ENCODE measurements at regions not wholly inside any gene's neighbourhood (a gene's known extent, or its start where the extent isn't known, plus 50 kb on each side); places are given as distances from the start of the nearest gene placed in this dataset.

DNA sequence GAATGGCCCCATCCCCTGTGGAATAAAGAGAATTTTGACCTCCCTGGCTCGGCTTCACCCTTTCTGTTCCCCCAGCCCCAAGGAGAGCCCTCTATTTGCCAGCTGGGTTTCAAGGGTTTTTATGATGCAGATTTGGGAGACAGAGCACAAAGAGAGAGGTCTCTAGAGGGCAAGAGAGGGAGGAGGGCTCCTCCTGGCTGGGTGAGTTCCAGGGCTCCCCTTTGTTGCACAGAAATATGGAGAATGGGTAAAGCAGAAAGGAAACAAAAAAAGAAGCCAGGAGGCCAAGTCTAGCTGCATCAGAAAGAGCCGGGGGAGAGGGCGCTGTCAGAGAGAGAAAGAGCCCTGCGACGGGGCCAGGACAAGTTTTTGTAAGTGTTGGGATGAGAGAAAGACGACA is 319.6 kb upstream of the RTL1 start:
- Mint-ChIP-seq H3K27ac (no peak overlapping the region), H3K4me1 (peaks cover 4% of the 10 kb centered on the region), H3K9me3 (no peaks in the 10 kb centered on the region), H3K36me3 (no peaks in the 10 kb centered on the region), H3K27me3 (peaks cover 13% of the 10 kb centered on the region), H3K4me3 (no peak overlapping the region)
- no peak for DNase-seq

DNA sequence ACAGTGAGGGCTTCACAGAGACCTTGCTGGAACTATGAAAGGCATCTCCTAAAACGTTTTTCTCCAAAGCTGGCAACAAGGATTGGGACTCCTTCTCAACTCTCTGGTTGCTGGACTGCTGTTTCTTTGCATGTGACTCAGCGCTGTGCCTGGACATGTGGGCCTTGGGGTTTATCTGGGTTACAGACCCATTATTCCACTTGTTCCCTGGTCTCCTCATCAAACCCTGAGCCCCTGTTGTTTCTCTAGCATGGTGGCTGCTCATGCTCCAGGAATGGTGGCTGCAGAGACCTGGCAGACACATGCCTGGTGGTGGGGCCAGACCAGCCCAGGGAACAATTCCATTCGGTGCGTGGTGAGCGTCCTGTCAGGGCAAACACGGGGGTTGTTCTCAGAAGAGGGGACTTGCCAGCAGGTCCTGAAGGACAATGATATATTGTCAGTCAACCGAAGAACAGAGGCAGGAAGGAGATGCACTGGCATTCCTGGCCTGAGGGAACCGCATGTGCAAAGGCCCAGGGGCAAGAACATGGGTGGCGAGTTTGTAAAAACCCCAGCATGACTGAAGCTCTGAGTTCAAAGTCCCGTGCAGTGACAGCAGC is 320.1 kb upstream of the RTL1 start:
- no peaks in the 10 kb centered on the region for H3K9me3 Mint-ChIP-seq
- H3K4me1 Mint-ChIP-seq: peaks cover 4% of the 10 kb centered on the region
- no peaks in the 10 kb centered on the region for H3K36me3 Mint-ChIP-seq
- H3K4me3 Mint-ChIP-seq: no peak overlapping the region
- H3K27me3 Mint-ChIP-seq: peaks cover 13% of the 10 kb centered on the region
- DNase-seq: no peak
- no peak overlapping the region for H3K27ac Mint-ChIP-seq

DNA sequence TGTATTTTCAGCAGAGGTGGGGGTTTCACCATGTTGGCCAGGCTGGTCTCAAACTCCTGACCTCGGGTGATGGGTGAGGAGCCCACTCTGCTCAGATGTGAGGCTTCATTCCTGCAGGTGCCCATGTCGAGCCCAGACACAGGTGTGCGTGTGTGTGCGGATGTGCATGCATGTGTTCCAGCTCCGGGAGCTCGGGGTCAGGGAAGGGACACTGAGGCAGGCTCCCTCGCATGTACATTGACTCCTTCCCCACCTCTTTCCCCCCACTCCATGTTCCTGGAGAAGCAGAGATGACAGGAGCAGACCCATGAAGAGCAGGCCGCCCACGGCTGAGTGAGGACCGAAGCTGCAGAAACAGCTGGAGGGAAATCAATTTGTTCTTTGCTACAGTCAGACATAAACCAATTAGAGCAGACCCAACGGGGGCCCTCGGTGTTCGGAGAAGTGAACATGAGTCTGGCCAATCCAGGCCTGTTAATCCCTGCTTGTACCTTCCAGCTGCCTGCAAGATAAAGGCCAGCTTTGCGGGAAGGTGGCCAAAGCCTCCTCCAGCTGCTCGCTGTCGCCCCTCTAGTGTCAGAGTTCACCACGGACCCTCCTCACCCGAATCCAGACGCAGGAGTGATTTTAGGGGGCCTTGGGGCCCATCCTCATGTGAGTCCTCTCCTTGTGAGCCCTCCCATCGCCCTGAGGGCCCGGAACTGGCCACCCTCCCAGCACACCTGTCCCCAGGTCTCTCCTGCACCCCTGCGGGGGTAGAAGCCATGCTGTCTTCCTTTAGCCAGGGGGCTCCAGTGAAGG is 321.0 kb upstream of the RTL1 start:
- no peak for DNase-seq
- Mint-ChIP-seq H3K4me3 (no peak overlapping the region), H3K27ac (no peak overlapping the region), H3K27me3 (peaks cover 13% of the 10 kb centered on the region), H3K9me3 (no peaks in the 10 kb centered on the region), H3K4me1 (peaks cover 4% of the 10 kb centered on the region), H3K36me3 (no peaks in the 10 kb centered on the region)

DNA sequence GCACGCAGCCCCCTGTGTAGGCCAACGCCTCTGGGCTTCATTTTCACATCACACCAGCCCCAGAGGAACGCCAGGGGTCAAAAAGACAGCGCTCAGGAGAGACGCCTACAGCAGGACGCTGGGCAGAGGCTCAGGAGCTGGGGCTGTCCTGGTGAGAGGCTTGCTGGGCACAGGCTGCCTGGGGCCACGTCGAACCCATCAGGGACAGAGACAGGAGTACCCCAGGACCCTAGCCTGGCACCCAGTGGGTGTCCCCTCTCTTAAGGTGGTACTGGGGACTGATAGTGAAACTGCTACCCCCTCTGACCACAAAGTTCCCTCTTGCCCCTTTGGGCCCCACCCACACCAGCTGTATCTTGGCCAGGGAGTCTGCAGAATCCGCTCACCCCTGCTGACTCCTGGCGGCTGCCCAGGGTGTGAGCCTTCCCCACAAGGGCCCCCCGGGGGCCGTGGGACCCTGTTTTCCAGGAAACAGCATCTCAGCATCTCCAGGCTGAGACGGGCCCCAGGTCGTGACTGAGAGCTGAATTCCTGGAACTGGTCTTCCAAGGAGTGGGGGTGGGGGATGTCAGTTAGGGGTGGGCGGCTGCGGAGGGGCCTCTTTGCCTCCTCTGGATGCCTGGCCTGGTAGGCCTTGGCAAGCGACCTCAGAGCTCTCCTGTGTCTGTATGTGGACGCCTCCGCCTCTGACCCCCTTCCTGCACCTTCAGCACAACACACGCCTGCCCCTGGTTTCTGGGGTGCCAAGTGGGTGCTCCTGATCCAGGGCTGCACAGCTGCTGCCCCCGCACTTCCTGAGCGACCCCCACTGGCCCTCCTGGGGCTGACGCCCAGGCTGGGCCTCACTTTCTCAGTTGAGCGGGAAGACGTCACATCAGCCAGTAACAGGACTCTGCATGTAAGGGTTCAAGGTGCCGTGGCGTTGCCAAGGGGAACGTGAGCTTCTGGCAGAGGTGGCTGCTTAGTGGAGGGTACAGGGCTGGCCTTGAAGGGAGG is 321.9 kb upstream of the RTL1 start:
- Mint-ChIP-seq H3K4me1 (peaks cover 4% of the 10 kb centered on the region), H3K4me3 (no peak overlapping the region), H3K36me3 (no peaks in the 10 kb centered on the region), H3K9me3 (no peaks in the 10 kb centered on the region), H3K27ac (peak overlapping the region; percentile 71), H3K27me3 (peaks cover 13% of the 10 kb centered on the region)
- peak; percentile 31 for DNase-seq

DNA sequence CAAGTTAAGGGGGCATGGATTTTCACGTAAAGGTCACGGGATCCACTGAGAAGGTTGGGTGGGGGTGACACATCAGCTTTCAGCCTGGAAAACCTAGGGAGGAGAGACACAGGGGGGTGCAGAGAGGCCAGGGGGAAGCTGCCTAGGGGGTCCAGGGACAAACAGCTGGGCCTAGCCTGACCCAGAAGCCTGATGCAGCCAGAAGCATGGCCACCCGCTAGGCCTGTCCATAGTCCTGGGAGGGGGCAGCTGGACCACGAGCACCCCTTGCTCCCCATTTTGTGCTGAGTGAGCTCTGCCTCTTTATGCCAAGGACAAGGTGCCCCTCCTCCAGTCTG is 322.7 kb upstream of the RTL1 start:
- H3K27ac Mint-ChIP-seq: no peak overlapping the region
- DNase-seq: no peak

DNA sequence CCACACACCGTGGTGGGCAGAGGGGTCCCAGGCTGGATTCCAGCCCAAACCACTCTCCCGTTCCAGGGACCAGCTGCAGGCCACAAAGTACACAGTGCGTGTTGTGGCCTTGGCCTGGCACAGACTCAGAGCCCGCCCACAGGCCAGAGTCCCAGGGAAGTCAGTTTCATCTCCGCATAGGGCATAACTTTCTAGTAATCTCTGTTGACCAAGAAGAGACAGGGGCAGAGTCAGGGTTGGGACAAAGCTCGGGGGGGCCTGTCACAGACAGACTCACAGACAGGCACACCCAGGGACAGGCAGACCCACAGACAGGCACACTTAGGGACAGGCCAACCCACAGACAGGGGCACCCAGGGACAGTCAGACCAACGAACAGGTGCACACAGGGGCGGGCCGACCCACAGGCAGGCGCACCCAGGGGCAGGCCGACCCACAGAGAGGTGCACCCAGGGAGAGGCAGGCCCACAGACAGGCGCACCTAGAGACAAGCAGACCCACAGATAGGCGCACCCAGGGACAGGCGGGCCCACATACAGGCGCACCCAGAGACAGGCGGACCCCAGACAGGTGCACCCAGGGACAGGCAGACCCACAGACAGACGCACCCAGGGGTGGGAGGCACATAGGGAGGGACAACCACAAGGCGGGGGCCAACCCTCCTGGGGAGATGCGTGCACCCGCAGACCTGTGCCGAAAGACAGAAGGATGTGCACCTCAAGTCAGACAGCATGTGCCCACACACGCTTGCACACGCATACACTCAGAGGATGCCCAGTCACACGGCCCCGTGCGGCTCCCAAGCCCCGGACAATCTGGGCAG is 323.3 kb upstream of the RTL1 start:
- Mint-ChIP-seq H3K4me3 (no peak overlapping the region), H3K27ac (no peak overlapping the region), H3K9me3 (no peaks in the 10 kb centered on the region)

More for the DNA sequence above, 322.7 kb upstream of the RTL1 start:
- no peaks in the 10 kb centered on the region for H3K9me3 Mint-ChIP-seq
- no peak overlapping the region for H3K4me3 Mint-ChIP-seq
- peaks cover 13% of the 10 kb centered on the region for H3K27me3 Mint-ChIP-seq
- H3K36me3 Mint-ChIP-seq: no peaks in the 10 kb centered on the region
- H3K4me1 Mint-ChIP-seq: peaks cover 4% of the 10 kb centered on the region

DNA sequence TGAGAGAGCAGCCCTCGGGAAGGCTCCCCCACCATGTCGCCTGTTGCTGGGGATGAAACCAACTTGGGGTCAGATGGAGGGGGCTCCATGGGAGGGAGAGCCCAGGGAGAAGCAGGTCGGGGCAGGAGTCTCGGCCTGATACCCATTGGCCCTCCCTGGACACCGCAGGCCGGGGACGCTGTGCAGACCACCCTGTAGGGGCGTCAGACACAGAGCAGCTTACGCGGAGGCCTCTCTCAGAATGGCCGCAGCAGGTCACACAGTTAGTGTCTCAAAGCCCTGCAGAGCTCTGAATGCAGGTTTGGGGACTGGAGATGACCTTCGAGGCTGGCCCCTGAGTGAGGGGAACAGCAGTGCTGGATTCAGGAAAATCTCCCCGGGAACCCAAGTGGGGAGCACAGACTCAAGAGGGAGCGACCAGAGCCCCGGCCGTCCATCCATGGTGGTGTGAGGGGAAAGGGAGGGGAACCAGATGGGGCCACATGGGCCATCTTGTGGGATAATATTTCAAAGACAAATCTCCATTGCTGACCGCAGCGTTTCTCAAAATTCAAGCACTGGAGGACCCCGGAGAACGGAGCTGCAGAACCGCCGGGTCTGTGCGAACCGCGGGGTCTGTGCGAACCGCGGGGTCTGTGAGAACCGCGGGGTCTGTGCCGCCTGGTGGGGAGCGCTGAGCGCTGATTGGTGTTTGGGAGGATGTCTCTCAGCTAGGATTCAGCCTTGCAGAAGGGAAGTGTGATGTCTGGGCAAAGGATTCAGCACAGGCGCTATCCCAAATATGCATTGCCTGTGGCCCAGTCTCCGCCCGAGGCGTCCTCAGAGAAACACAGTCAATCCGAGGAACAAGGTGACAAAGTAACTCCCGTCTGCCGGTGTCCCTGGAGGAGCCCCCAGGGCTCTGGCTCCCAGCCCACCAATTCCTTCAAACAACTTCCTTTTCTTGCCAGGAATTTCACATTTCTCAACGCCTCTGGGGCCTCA is 324.4 kb upstream of the RTL1 start:
- peaks cover 13% of the 10 kb centered on the region for H3K27me3 Mint-ChIP-seq
- no peak overlapping the region for H3K4me3 Mint-ChIP-seq
- H3K9me3 Mint-ChIP-seq: no peaks in the 10 kb centered on the region
- no peak for DNase-seq
- H3K36me3 Mint-ChIP-seq: no peaks in the 10 kb centered on the region
- peaks cover 4% of the 10 kb centered on the region for H3K4me1 Mint-ChIP-seq
- H3K27ac Mint-ChIP-seq: no peak overlapping the region

More for the DNA sequence above, 323.3 kb upstream of the RTL1 start:
- H3K4me1 Mint-ChIP-seq: peaks cover 4% of the 10 kb centered on the region
- no peak for DNase-seq
- peaks cover 13% of the 10 kb centered on the region for H3K27me3 Mint-ChIP-seq
- H3K36me3 Mint-ChIP-seq: no peaks in the 10 kb centered on the region

DNA sequence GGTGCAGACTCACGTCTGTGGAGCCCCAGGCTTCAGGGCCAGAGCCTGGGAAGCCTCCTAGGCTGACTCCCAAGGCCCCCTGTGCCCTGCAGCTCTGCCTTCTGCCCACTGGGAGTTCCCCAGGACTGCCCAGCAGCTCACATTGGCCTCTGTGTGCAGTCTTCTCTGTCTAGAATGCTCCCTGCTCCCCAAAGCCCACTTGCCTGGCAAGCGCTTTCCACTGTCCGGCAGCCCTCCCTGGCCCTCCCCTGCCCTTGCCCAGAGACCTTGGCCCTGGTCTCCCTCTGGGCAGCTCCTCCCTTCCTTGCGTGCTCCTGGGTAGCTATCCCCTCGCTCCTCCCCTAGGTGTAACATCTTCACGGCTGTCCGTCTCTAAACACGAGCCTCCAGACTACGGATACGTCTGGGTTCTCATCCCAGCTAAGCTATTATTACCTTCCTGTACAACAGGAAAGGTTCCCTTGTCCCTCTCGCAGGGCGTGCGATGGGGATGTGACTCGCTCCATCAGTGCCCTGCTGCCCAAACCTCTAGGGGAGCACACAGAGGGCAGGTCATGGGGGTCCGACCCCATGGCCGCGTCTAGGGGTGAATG is 325.5 kb upstream of the RTL1 start:
- Mint-ChIP-seq H3K4me3 (no peak overlapping the region), H3K4me1 (peaks cover 4% of the 10 kb centered on the region), H3K27ac (no peak overlapping the region), H3K27me3 (peaks cover 14% of the 10 kb centered on the region), H3K36me3 (no peaks in the 10 kb centered on the region), H3K9me3 (no peaks in the 10 kb centered on the region)
- DNase-seq: no peak

DNA sequence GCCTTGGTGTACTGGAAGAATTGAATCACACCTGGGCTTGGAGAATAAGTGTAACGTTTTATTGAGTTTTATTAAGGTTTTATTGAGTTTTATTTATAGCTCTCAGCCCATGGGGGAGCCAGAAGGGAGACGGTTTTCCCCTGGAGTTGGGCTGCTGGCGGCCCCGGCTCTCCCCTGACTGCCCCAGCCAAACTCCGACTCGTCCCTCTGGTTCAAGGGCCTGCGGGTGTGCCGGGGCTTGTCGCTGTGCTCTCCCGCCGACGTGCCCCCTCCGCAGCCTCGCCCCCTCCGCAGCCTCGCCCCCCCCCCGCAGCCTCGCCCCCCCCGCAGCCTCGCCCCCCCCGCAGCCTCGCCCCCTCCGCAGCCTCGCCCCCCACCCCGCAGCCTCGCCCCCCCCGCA is 326.1 kb upstream of the RTL1 start:
- peaks cover 18% of the 10 kb centered on the region for H3K27me3 Mint-ChIP-seq
- no peak overlapping the region for H3K4me3 Mint-ChIP-seq
- DNase-seq: no peak
- no peak overlapping the region for H3K27ac Mint-ChIP-seq
- peaks cover 4% of the 10 kb centered on the region for H3K4me1 Mint-ChIP-seq
- H3K9me3 Mint-ChIP-seq: no peaks in the 10 kb centered on the region
- H3K36me3 Mint-ChIP-seq: no peaks in the 10 kb centered on the region

DNA sequence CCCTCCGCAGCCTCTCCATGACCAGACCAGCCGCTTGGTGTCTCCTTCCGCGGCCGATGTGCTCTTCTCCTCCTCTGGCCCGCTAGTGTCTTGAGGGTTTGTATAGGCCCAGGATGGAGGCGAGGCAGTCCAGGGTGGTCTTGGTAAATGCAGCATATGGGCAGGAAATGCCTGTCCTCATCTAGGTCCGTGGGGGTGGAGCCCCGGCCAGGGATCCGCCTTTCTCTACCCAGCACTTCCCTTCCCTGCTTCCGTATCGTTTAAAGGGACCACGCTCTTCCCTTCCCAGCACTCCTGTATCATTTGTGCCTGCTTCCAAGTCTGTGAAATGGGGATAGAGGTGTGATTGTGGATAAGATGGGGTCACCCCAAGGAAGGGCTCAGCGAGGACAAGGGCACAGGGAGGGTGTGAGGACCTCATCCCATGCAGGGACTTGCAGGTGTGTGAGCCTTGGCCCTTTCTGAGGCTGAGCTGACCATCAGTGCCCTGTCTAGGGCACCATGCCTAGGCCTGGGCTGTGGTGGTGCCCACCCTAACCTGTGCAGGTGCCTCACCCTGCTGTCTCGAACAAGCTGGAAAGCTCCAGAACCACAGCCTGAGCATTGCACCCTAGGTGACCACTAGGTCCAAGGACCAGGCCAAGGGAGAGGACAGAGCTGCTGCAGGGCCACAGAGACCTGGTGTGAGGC is 326.8 kb upstream of the RTL1 start:
- DNase-seq: no peak
- Mint-ChIP-seq H3K4me3 (no peak overlapping the region), H3K4me1 (peaks cover 4% of the 10 kb centered on the region), H3K9me3 (no peaks in the 10 kb centered on the region), H3K27ac (no peak overlapping the region), H3K27me3 (peaks cover 21% of the 10 kb centered on the region), H3K36me3 (no peaks in the 10 kb centered on the region)

DNA sequence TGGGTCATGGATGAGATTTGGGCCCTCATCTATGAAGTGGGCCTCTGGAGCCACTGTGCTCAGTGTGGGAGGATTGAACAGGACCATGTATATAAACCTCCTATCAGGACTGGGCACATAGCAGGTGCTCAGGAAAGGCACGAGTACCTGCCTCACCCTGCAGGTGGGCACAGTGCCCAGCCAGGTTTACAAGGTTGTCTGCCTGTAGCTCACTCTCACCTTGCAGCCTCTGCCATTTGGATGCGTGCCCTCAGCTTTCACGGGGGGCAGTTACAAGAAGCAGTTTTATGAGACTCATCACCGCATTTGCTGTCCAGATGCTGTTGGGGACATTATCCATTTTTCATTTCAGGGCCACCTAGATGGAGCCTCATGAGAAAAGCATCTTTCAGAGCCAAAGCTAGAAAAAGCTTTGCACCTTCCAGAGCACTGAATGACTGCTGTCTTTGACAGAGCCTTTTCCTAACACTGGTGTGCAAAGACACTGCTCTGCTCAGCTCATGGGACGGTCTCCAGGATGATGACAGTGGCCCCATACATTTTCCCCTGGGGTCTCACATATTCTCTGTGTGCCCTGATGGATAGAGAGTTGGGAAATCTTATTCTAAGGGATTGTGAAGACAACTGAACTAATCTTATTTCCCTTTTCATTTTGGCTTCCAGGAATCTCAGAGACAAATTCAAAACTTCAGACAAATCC is 327.5 kb upstream of the RTL1 start:
- H3K9me3 Mint-ChIP-seq: no peaks in the 10 kb centered on the region
- H3K4me1 Mint-ChIP-seq: no peaks in the 10 kb centered on the region
- H3K27ac Mint-ChIP-seq: no peak overlapping the region
- H3K36me3 Mint-ChIP-seq: no peaks in the 10 kb centered on the region
- H3K27me3 Mint-ChIP-seq: peaks cover 17% of the 10 kb centered on the region
- H3K4me3 Mint-ChIP-seq: no peak overlapping the region
- no peak for DNase-seq

DNA sequence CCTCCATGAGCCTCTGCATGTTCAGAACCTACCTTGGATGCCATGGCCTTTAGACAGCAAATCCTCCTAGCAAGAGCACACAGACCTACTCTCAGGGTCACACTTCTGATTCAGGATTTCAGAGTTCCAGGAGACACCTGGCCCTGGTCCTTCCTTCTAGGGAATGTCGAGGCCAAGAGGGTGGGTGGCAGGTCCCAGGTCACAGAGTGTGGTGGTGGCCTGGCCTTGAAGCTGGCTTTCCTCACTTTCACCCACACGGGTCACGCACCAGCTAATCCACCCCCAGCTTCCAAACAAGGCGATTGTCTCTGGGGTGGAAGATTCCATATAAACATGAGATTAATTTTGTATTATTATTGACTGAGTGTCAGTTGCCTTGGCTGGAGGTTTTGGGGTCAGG is 328.3 kb upstream of the RTL1 start:
- Mint-ChIP-seq H3K36me3 (no peaks in the 10 kb centered on the region), H3K27ac (no peak overlapping the region), H3K9me3 (no peaks in the 10 kb centered on the region), H3K4me3 (no peak overlapping the region), H3K4me1 (no peaks in the 10 kb centered on the region), H3K27me3 (peaks cover 11% of the 10 kb centered on the region)
- no peak for DNase-seq
